NCI-H128 (cell line): ENCODE measurements at regions not wholly inside any gene's neighbourhood (a gene's known extent, or its start where the extent isn't known, plus 50 kb on each side); places are given as distances from the start of the nearest gene placed in this dataset.

Source experiments
- DNase-seq: peaks from one replicate; lab custom pipeline; 2025; ENCODE audit not compliant: unreplicated experiment; lab: John Stamatoyannopoulos, UW

DNA sequence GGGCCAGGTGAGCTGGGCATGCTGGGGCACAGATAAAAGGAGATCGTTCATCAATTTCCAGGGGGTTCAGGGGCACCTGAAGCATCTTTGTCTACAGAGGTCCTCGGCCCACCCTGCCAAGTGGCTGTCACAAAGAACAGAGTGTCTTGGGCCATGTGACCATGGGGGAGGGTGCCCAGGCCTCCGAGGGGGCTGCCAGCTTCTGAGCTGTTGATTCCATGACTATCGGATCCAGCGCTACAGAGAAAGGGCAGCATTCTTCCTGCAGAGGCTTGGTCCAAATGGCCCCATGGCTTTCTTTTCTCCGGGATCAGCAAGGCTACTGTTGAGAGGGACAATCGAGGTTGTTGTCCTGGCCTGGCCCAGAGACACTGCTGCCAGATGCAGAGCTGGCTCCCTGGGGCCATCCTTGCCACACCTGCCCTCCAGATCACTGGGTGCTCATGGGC, 289.2 kb downstream of the ZSWIM6 start:
- DNase-seq, result no peak

DNA sequence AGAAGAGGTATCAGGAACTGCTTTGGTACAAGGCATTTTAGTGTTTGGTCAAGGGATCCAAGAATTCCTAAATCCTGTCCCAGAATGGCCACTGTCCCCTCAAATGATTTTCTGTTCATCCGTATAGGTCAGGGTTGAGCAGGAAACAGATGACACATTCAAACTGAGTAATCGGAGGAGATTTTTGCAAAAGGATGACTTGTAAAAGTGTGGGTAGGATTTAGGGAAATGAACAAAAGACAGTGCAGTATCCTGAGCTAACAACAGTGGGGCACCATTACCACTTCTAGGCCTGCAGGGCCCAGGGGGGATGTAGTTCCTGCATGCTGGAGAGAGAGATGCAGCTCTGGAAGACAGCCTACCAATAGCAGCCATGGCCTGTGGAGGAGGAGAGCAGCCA, 290.1 kb downstream of the ZSWIM6 start:
- DNase-seq, result no peak

DNA sequence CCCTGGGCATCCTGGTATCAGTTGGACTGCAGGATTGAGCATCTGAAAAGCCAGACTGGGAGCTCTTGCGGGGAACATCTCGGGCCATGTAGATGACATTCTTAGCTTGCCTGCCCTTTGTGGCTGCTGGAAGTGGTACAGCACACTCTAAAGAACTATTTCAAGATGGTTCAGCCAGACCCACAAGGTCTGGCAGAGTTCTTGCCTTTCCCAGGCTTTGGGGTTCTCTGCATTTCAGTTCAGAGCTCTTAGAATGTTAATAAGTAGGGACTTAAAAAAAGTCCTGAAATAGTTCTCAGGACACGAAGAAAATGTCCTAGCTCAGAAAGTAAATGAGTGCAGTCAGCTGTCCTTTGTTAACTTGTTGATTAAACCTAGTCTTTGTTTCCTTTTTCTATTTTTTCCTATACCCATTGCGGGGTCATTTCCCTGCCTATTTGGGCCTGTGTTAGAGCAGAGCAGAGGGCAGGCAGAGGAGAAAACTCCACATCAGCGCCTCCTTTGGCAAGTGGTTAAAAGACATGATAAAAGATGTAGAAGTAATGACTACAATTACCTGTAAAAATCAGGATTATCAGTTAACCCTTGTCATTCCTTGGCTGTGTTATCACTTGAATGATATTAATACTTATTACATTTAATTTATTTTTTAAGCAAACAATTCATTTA, 291.5 kb downstream of the ZSWIM6 start:
- DNase-seq, result no peak

DNA sequence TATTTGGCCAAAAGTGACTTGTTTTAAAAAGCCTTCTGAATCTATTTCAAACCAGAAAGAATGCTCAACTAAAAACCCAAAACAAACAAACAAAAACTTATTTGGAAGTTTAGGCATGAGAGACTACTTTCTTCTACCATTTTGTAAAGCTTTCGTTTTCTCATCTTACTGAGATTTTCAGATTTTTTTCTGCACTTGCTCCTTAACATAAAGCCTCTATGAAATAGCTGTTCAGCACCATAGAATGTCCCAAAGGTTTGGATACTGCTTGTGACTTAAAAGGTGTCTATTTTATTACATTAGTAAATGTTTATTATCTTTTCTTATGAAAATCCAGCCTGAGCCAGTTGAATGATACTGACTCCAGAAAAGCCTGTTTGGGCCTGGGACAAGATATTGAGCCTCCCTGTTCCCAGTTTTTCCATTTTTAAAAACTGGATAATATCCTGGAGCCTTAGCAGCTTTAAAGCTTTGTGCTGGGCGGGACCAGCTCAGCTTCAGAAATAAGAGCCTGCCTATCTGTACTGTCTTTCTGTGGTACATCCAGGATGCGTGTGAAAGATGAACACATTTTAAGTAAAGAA, 292.6 kb downstream of the ZSWIM6 start:
- DNase-seq, result no peak

DNA sequence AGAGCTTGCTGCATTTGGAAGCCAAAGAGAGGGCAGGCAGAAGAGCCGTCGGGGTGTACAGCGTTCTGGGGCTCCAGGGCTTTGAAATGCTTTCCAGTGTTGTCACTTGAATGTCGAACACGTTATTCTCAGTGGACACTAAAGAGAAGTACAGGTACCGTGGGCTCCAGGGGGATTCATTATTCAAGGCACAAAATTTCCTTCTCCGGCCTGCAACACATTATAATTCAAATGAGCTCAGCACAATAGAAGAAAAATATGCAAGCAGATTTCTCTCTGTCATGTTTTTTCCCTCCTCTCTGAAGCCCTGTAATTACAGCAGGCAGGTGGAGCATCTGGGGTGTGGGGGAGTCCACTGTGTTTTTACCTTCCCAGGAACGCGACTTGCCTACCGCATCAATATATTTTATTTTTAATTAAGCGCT, 293.1 kb downstream of the ZSWIM6 start:
- DNase-seq, result no peak

DNA sequence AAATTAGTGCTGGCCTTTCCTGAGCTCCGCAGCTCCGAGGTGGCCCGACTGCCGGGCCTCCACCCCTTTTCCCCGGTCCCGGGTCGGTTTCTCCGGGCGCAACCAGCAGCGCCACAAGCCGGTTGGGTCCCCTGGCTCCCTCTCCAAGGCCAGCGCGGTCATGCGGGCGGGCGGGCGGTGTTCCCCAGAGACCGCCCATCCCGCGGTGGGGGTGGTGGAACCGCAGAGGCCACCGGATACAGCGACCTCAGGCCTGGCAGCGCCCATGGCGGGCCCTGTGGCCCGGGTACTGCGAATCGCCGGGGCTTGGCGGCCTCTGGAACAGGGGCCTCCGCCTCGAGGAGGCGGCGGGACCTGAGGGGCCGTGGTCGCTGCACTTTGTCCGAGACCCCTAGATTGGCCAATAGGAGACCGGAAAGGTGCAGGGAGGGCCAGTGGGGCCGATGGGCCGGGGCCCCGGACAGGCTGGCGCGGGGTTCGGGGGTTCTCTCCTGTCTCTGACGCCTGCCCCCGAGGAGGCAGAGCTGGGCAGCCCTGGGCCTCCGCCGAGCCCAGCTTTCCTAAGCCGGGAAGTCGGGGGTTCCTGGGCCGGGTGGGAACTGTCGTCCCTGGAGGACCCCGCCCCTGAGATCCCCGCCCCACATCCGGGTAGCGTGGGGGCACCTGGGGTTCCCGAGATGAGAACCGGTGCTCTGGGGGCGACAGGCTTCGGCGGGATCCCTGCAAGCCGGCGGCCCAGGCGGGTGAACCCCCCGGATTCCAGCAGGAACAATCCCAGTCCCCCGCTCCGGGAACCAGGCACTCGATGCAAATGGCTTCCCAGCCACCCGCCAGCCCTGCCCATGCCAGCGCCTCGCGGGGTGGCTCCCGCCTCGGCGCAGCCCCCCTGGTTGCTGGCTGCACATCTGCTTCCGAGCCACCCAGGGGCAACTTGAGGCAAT, 293.9 kb downstream of the ZSWIM6 start:
- no peak for DNase-seq

DNA sequence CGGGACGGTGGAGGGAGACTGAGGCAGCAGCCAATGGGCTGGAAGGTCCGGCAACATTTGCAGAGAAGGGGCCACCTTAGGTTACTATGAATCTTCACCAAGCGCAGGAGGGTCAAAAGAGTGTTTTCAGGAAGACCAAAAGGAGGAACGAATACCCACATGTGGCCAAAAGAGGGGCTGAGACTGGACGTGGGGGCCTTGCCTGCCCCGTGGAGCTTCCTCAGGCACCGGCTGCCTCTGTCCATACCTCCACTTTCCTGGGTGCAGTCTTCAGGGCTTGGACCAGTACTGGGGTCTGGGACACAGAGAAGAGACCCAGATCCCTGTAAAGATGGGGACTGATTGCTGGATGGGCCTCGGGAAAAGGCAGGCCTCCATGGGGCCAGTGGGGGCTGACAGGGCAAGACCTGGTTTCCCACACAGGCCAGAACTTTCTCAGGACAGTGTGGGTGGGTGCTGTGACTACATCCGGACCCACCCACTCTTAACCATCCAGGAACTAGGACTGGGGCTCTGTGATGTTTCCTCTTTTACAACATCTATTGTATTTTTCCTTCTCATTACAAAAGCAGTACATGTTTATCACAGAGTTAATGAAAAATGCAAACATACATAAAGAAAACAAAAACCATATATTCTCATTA, 294.7 kb downstream of the ZSWIM6 start:
- no peak for DNase-seq

DNA sequence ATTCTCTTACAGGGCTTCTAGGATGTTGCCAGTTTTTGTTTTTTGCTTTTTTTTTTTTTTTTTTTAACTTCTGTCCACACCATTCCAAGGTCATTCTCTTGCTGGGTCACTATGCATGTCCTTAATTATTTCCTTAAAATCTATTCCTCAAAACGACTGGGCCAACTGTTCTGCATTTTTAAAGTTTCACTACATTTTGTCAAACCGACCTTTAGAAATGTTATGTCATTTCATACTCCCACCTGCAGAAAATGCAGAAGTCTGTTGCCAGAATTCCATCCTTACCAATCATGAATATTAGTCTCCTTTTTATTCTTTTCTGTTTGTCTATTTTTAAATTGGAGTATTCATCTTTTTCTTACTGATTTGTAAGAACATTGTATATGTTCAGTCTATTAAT, 295.5 kb downstream of the ZSWIM6 start:
- DNase-seq, result no peak

DNA sequence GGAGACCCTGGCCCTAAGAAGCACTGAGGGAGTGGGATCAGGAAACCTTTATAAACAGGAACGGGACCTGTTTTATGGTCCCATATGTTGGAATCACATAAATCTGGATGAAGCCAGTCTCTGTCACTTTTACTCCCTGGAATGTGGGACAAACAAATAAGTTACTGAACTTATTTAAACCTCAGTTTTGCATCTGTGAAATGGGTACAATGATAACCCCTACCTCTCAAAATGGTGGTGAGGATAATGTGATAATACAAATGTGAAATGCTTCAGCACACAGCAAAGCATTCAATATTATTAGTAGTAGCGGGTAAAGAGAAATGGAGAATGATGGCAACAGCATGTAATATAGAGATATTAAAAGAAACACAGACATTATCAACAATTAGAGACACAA, 298.9 kb downstream of the ZSWIM6 start:
- DNase-seq, result no peak

DNA sequence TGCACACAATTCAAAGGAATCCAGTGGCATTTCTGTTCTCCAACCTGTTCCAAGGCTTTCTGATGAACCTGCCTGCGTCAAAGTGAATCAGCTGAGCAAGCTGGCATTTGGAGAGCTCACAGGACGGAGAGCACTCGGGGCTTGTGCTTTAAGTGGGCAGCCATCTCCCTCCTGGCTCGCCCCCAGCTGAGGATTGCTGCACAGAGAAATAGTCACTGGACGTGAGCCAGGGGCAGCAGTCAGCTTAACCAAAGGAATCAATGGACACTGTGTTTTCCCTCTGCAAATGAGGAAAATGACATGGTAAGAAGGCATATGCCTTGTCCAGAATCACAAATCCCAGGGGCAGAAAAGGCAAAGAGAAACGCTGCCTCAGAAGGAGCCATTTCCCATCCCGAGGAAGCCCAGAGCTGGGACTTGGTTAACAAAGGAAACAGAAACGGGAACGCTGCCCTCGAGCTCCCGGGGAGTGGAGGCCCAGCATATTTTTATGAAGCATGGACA, 299.4 kb downstream of the ZSWIM6 start:
- DNase-seq, result no peak

DNA sequence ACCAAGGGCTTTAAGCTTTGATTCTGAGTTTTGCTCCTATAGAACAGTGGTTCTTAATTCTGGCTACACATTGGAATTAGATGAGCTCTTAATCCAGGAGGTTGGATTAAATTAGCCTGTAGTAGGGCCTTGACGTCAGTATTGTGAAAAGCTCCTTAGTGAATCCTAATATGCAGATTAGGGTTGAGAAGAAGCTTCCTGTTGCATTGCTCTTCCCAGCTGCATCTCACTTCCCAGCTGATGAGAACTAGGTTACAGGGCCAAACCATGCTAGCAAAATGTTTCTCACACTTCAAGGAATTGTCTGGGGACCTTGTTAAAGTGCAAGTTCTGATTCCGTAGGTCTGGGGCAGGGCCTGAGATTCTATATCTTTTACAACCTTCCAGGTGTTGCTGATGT, 300.0 kb downstream of the ZSWIM6 start:
- no peak for DNase-seq

DNA sequence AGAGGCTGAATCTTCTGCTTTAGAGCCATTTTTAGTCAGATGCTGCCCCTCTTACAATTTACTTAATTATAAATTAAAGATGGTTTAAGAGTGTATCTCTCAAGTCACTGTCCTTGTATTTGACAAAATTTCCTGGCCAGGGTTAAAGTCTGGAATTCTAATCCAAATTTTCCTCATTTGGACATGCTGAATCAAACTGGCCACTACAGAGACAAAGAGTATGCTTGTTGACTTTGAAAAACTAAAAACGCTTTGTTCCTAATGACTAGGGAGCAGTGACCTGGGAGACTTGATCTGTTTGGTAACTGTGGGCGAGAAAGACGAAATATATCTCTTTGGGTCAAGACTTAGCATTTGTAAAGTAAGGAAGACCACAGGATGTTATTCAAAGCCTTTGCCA, 303.2 kb downstream of the ZSWIM6 start:
- no peak for DNase-seq

DNA sequence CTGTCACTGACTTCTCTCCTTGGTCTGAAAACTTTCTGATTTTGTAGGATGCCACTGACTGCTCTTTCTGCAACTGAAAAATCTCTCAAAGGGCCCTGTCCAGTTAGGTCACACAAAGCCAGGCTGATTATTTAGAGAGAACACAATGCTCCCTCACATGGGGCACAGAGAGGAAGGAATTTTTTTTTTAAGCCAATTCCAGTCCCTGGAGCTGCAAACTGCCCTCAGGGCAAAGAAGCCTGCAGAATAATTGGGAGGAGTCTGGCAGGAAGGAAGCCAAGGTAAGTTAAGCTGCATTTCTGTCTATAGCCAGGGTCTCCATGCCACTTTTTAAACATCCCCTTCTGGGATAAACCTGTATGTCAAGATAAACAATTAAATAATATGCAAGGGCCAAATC, 305.5 kb downstream of the ZSWIM6 start:
- no peak for DNase-seq

DNA sequence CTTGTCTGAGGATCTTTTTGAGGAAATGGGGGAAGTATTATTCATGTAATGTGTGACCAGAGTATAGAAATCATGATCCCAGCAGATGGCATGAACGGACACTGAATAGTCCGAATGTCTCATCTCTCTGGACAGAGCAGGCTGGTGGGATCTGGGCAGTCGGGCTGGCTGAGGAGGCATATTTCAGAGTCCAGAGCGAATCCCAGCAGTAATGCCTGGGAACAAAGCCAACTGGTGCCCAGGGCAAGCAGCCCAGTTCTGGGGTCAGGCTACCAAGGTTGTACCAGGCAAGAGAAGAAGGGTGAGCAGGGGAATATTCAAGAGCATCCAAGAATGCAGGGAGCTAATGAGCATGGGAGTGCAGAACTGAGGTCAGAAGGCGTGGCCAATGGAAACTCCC, 306.4 kb downstream of the ZSWIM6 start:
- DNase-seq, result no peak

DNA sequence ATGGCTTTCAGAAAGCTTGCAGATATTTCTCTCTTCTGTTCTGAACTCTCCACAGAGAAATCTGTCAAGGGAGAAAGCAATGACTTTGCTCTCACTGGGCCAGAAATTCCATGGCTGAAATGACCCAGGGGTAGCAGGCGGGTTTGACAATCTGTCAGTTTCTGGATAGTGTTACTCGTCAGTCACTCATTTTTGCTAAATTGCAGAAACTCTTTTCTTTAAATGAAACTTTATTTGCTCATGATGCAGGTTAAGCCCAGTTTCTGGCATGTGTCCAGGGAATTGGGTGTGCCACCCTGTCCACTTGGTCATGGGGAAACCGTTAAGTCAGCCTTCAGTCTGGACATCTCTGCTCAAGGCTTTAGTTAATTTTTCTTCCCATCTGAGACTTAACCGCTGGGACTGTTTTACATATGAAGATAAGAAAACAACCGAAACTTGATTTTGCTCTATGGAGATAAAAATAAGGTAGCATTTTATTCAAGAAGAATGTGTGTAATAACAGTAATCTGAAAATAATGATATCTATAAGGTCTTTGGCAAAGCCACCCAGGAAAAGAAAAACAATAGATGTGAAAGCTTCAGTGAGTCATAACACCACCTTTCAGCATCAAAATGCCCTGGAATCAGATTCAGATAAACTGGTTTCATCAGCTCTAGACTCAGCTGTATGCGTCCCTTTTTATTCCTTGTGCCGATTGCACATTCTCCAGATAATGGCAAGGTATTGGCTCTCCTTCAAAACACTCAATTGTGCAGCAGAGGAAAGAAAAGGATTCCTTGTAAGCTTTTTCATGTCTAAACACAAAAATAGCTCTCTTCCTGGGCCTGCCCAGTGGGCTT, 308.3 kb downstream of the ZSWIM6 start:
- no peak for DNase-seq

DNA sequence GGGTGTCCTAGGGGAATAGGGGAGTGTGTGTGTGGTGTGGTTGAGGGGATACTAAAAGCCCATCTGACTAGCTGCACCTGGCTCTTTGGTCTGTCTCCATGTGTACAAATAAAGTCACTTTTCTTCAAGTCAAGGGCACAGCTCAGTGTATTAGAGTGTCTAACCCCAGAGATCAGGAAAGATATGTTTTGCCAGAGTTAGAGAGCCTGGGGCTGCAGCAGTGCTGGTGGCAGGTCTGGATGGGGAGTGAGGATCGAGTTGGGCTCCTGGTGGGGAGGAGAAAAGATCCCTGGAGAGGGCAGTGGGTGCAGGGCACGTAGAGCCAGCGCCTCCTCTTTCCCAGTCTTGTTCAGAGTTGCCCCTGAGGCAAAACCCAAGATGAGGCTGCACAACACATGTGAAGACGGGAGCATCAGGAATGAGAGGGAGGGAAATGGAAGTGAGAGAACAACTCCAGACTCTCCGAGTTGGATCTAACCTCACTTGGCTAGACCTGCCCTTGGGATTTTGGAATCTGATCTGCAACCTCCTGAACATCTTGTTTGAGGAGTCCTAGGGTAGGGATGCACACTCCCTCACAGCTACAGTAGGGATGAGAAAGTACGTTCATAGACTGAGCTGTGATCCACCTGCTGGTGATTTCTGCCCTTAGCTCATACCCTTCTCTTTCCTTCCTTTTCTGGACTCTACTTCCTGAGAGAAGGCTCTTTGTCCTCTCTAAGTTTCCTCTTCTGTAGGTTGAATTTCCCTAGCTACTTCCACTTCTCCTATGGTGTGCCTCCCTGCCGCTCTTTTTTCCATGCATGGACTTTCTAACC, 309.9 kb downstream of the ZSWIM6 start:
- no peak for DNase-seq

DNA sequence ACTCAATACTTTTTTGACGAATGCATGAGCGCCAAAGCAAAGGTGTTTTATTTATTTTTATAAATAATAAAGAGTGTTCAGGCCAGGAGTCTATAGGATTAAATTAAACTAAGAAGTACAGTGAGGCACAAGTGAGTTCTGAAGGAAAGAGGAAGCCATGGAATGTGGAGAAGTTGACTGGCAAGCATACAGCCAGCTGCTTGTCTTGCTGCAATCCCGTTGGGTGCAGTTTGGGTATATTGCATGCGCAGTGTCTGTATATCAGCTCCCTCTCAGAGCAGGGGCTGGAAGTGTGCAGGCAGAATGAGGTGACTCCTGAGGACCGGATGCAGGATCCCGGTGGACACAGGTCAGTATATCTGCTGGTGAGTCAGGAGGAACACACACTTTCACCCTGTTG, 315.6 kb downstream of the ZSWIM6 start:
- DNase-seq, result no peak

DNA sequence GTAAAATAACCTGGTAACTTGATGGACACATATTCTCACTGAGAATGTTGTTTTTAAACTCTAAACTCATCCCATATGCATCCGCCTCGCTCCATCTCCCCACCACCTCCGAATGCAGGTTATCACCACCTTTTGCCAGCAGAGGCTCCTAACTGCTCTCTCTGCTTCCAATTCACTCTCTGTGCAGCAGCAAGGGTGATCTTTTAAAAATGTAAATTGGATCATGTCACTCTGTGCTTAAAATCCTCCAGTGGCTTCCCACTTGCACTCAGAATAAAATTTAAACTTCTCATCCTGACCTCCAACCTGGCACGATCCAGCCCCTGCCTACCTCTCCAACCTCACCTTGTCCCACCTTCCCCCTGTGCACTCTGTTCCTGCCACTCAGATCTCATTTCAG, 317.2 kb downstream of the ZSWIM6 start:
- no peak for DNase-seq

DNA sequence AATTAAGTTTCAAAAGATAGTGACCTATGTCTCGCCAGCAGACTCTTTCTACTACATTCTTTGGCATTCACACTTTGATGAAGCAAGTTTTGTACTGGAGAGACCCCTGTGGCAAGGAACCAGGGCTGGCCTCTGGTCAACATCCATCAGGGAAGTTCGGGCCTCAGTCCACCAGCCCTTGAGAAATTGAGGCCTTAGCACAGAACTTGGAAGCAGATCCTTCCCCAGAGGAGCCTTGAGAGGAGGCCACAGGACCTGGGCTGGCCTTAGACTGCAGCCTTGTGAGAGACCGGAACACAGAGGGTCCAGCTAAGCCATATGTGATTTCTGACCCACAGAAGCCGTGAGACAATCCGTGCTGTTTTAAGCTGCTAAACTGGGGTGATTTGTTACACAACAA, 317.9 kb downstream of the ZSWIM6 start:
- no peak for DNase-seq

DNA sequence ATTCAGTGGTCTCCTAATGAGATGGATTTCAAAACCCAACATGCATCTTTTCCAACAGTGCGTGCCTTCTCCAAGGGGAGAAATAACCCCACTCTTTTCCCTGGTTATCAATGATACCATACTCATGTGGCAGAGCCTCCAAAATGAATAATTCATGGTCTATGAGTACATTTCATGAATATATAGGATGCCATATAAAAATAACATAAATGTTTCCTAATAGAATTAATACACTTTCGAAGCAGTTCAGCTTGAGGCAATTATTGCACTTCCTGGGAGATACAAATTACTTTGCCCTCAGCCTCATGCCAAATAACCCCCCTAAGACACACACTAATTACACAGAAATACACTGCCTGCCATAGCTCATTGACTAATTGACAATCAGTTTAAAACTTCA, 318.6 kb downstream of the ZSWIM6 start:
- DNase-seq, result no peak
